Neural progenitor cell (in vitro differentiated cells): ENCODE measurements at regions not wholly inside any gene's neighbourhood (a gene's known extent, or its start where the extent isn't known, plus 50 kb on each side); places are given as distances from the start of the nearest gene placed in this dataset.

Experiments
- EZH2 ChIP-seq: fragments of 200-600 bp; sonication (generic); IDR thresholded peaks from 2 replicates; pipeline ENCODE4 v1.6.1; 2017; ENCODE audit warnings: antibody characterized with exemption, mild to moderate bottlenecking, moderate library complexity
- EZH2phosphoT487 ChIP-seq: fragments of 200-600 bp; sonication (generic); IDR thresholded peaks from 2 replicates; pipeline ENCODE4 v1.6.1; 2017; ENCODE audit warnings: antibody characterized with exemption
- TF ChIP-seq, protein P1 (sequence below): fragments of 200-600 bp; sonication (generic); IDR thresholded peaks from 2 replicates; pipeline ENCODE4 v1.5.1; 2017; ENCODE audit warnings: antibody characterized with exemption, mild to moderate bottlenecking

- TF ChIP-seq, protein P1, sequence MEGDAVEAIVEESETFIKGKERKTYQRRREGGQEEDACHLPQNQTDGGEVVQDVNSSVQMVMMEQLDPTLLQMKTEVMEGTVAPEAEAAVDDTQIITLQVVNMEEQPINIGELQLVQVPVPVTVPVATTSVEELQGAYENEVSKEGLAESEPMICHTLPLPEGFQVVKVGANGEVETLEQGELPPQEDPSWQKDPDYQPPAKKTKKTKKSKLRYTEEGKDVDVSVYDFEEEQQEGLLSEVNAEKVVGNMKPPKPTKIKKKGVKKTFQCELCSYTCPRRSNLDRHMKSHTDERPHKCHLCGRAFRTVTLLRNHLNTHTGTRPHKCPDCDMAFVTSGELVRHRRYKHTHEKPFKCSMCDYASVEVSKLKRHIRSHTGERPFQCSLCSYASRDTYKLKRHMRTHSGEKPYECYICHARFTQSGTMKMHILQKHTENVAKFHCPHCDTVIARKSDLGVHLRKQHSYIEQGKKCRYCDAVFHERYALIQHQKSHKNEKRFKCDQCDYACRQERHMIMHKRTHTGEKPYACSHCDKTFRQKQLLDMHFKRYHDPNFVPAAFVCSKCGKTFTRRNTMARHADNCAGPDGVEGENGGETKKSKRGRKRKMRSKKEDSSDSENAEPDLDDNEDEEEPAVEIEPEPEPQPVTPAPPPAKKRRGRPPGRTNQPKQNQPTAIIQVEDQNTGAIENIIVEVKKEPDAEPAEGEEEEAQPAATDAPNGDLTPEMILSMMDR, result no peak
- TF ChIP-seq EZH2phosphoT487, result no peak
- TF ChIP-seq EZH2, result no peak
Measured at GRCh38 chr14:97760050-97760449, 962.9 kb downstream of the VRK1 start.
